T-cell (primary cell): ENCODE measurements at regions not wholly inside any gene's neighbourhood (a gene's known extent, or its start where the extent isn't known, plus 50 kb on each side); places are given as distances from the start of the nearest gene placed in this dataset.

Experiments used
- ATAC-seq, 4 experiments: fragments of 200-7000 bp in 3 of 4; fragments of 150-1000 bp in 1 of 4; cut with Tn5 transposase; replicated peaks in 1 of 4; 1 replicate in 3 of 4; 2 replicates in 1 of 4; pipeline ENCODE4 v1.10.0; 2021; ENCODE audit warnings: moderate library complexity in 3 of 4, mild to moderate bottlenecking in 2 of 4, moderate number of reproducible peaks in 1 of 4
- CTCF ChIA-PET, 2 donors: fragments of 300-600 bp; sonication (Branson Sonifier 250); formaldehyde crosslinking; loops; one replicate each; lab custom pipeline; 2022; ENCODE audit warnings: antibody characterized with exemption in 2 of 2; lab: Charles Lee
- POLR2A ChIA-PET, 2 donors: fragments of 300-600 bp; sonication (Branson Sonifier 250); formaldehyde crosslinking; loops; one replicate each; lab custom pipeline; 2022; ENCODE audit warnings: antibody characterized with exemption in 2 of 2; lab: Charles Lee
- DNase-seq, 35 experiments: peaks; one replicate each; pipeline versions ENCODE4 v3.0.0 to v3.0.0-alpha.2; 2013 to 2023
- H3K27ac ChIP-seq: one replicate; pipeline ENCODE4 v1.5.1; 2013; ENCODE audit warnings: low read length
- H3K27me3 ChIP-seq, 2 experiments: replicated peaks in 1 of 2; 1 replicate in 1 of 2; 2 replicates in 1 of 2; pipeline versions ENCODE4 v1.6.1 to v1.7.0; 2013; ENCODE audit warnings: low read length in 1 of 2, mixed read lengths in 1 of 2; ENCODE audit not compliant: control insufficient read depth in 2 of 2, insufficient read depth in 2 of 2; ENCODE audit errors: extremely low read depth in 1 of 2
- H3K36me3 ChIP-seq, 2 donors: 1 replicate in 1 of 2; 2 replicates in 1 of 2; pipeline versions ENCODE4 v1.6.1 to v1.7.0; 2013; ENCODE audit warnings: low read length in 1 of 2; ENCODE audit not compliant: control insufficient read depth in 2 of 2, insufficient read depth in 1 of 2; ENCODE audit errors: extremely low read depth in 1 of 2
- H3K4me1 ChIP-seq, 2 experiments: 1 replicate in 1 of 2; 2 replicates in 1 of 2; pipeline versions ENCODE4 v1.6.1 to v1.7.0; 2013; ENCODE audit warnings: low read length in 2 of 2, mixed read lengths in 1 of 2; ENCODE audit not compliant: insufficient read depth in 2 of 2, control insufficient read depth in 1 of 2; ENCODE audit errors: extremely low read depth in 1 of 2
- H3K4me3 ChIP-seq, 2 donors: 1 replicate in 1 of 2; 2 replicates in 1 of 2; pipeline versions ENCODE4 v1.5.1 to v1.7.0; 2013; ENCODE audit warnings: mild to moderate bottlenecking in 2 of 2, low read length in 1 of 2, moderate library complexity in 1 of 2; ENCODE audit not compliant: control insufficient read depth in 1 of 2; ENCODE audit errors: extremely low read depth in 1 of 2
- H3K9me3 ChIP-seq: 2 replicates; pipeline ENCODE4 v1.7.0; 2013
- H3K27ac Mint-ChIP-seq, 2 donors: one replicate each; pipeline ENCODE4 v1.8.0; 2020 to 2021; ENCODE audit warnings: mild to moderate bottlenecking in 2 of 2, mixed read lengths in 2 of 2
- H3K27me3 Mint-ChIP-seq, 2 donors: one replicate each; pipeline ENCODE4 v1.8.0; 2021 to 2022; ENCODE audit warnings: mixed read lengths in 2 of 2
- H3K36me3 Mint-ChIP-seq: one replicate; pipeline ENCODE4 v1.8.0; 2021; ENCODE audit warnings: mixed read lengths
- H3K4me1 Mint-ChIP-seq, 3 donors: one replicate each; pipeline ENCODE4 v1.8.0; 2020 to 2022; ENCODE audit warnings: mixed read lengths in 3 of 3, mild to moderate bottlenecking in 1 of 3
- H3K4me3 Mint-ChIP-seq, 3 donors: one replicate each; pipeline ENCODE4 v1.8.0; 2020 to 2022; ENCODE audit warnings: mild to moderate bottlenecking in 3 of 3, mixed read lengths in 3 of 3, moderate library complexity in 3 of 3
- H3K9me3 Mint-ChIP-seq, 3 donors: one replicate each; pipeline ENCODE4 v1.8.0; 2020 to 2022; ENCODE audit warnings: mixed read lengths in 3 of 3
- WGBS: methylation state at CpG from one replicate; pipeline ENCODE4 v1.1.5; 2013; ENCODE audit warnings: missing lambda C conversion rate; ENCODE audit not compliant: insufficient coverage; 5-methylcytosine and 5-hydroxymethylcytosine counted together

DNA sequence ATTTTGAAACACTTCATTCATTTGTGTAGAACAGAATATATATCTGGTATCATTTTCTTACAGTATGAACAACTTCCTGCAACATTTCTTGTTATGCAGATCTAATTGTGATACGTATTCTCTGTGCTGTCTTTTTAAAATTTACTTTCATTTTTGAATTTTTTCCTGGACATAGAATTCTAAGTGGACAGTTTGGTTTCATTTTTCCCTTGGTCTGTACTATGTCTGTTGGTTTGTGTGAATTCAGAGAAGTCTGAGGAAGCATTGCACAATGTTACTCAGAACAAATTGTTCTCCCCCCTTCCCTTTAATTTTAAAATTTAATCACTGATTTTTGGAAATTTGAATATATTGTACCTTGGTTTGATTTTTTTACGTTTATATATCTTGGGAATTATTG lies 352.5 kb upstream of the PCDH20 start:
- no peak overlapping the region for H3K27ac ChIP-seq
- no peaks in the 10 kb centered on the region for H3K4me1 Mint-ChIP-seq
- no peak overlapping the region for H3K4me3 ChIP-seq
- no CpG with 5 or more reads among the region's 2 CpGs for WGBS
- no peak overlapping the region for H3K4me3 Mint-ChIP-seq
- DNase-seq (no peak), ATAC-seq (no peak)
- no peaks in the 10 kb centered on the region for H3K27me3 ChIP-seq
- H3K36me3 Mint-ChIP-seq = no peaks in the 10 kb centered on the region
- peaks cover 6 to 14% (median 7%) of the 10 kb centered on the region in 3 donors for H3K9me3 Mint-ChIP-seq
- no peaks in the 10 kb centered on the region for H3K4me1 ChIP-seq
- no peaks in the 10 kb centered on the region for H3K9me3 ChIP-seq
- no peak overlapping the region for H3K27ac Mint-ChIP-seq
- H3K36me3 ChIP-seq = no peaks in the 10 kb centered on the region
- no peaks in the 10 kb centered on the region for H3K27me3 Mint-ChIP-seq
- ChIA-PET CTCF (no interaction called here), POLR2A (no interaction called here)

GRCh38 chr13:61766667-61767058 lies 351.0 kb upstream of the PCDH20 start:
- Histone ChIP-seq H3K4me3 (no peak overlapping the region), H3K9me3 (no peaks in the 10 kb centered on the region), H3K27ac (no peak overlapping the region), H3K4me1 (no peaks in the 10 kb centered on the region), H3K36me3 (no peaks in the 10 kb centered on the region), H3K27me3 (no peaks in the 10 kb centered on the region)
- DNase-seq (no peak), ATAC-seq (no peak)
- Mint-ChIP-seq H3K9me3 (peaks cover 6 to 12% (median 10%) of the 10 kb centered on the region in 3 donors), H3K4me1 (no peaks in the 10 kb centered on the region), H3K36me3 (no peaks in the 10 kb centered on the region), H3K27ac (no peak overlapping the region), H3K27me3 (no peaks in the 10 kb centered on the region), H3K4me3 (no peak overlapping the region)
- ChIA-PET CTCF (no interaction called here), POLR2A (no interaction called here)
- WGBS = 81% methylated on average over 6 of the region's 11 CpGs

- H3K36me3 ChIP-seq = no peaks in the 10 kb centered on the region
- no peak overlapping the region for H3K27ac Mint-ChIP-seq
- POLR2A ChIA-PET = no interaction called here
- no peak overlapping the region for H3K4me3 Mint-ChIP-seq
- no peaks in the 10 kb centered on the region for H3K27me3 ChIP-seq
- WGBS = 78% methylated on average over 8 of the region's 14 CpGs
- no peaks in the 10 kb centered on the region for H3K4me1 Mint-ChIP-seq
- H3K36me3 Mint-ChIP-seq = no peaks in the 10 kb centered on the region
- CTCF ChIA-PET = no interaction called here
- H3K4me1 ChIP-seq = no peaks in the 10 kb centered on the region
- no peak overlapping the region for H3K4me3 ChIP-seq
- H3K9me3 Mint-ChIP-seq = peaks cover 5 to 10% (median 8%) of the 10 kb centered on the region in 3 donors
- no peak for ATAC-seq
- no peak overlapping the region for H3K27ac ChIP-seq
- no peaks in the 10 kb centered on the region for H3K27me3 Mint-ChIP-seq
- no peak for DNase-seq
- no peaks in the 10 kb centered on the region for H3K9me3 ChIP-seq
These were observed 350.5 kb upstream of the PCDH20 start for GRCh38 chr13:61765940-61766666.

DNA sequence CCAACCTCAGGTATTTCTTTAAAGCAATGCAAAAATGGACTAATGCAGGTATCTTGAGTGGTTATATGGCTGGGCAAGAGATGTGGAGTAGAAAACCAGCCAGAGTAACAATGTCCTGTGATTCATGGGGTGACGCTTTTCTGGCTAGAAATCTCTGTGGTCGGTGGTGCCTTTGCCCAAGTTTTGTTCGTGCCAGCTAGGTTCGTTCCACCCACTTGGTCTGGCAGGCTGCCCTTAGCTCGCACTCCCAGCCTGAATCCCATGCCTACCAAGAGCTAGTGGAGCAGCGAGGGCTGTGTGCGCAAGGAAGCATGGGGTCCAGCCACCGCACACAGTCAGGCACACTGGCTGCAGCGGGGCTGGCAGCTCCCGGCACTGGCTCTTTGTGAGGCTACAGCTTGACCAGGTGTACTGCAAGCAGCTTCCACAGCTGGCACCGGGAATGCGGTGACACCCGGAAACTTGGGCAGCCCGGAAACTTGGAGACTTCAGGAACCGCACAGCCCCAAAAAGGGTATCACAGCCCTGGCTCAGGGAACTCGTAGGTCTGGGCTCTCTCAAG lies 349.6 kb upstream of the PCDH20 start:
- CTCF ChIA-PET = no interaction called here
- no peak overlapping the region for H3K4me3 Mint-ChIP-seq
- Histone ChIP-seq H3K27ac (no peak overlapping the region), H3K9me3 (no peaks in the 10 kb centered on the region), H3K4me1 (no peaks in the 10 kb centered on the region), H3K27me3 (no peaks in the 10 kb centered on the region), H3K4me3 (no peak overlapping the region), H3K36me3 (no peaks in the 10 kb centered on the region)
- no peaks in the 10 kb centered on the region for H3K36me3 Mint-ChIP-seq
- H3K9me3 Mint-ChIP-seq = peaks cover 0 to 10% (median 9%) of the 10 kb centered on the region in 3 donors
- POLR2A ChIA-PET = no interaction called here
- H3K27ac Mint-ChIP-seq = no peak overlapping the region
- no peaks in the 10 kb centered on the region for H3K4me1 Mint-ChIP-seq
- 86% methylated on average over 16 of the region's 16 CpGs for WGBS
- DNase-seq (no peak), ATAC-seq (no peak)
- no peaks in the 10 kb centered on the region for H3K27me3 Mint-ChIP-seq

DNA sequence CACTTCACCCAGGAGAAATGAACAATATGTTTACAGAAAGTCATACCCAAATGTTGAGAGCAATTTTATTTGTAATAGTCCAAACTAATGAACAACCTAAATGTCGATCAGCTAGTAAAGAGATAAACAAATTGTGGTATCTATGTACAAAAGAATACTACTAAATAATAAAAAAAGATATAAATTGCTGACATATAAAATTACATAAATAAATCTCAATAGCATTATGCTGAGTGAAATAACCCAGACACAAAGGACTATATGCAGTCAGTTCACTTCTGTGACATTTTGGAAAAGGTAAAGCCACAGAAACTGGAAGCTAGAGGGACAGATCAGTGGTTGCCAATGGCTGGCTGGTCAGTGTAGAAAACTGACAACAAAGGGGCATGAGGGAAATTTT lies 346.0 kb upstream of the PCDH20 start:
- no peaks in the 10 kb centered on the region for H3K27me3 ChIP-seq
- POLR2A ChIA-PET = no interaction called here
- WGBS = no CpG with 5 or more reads among the region's 1 CpG

GRCh38 chr13:61760102-61760501 lies 344.5 kb upstream of the PCDH20 start:
- H3K27ac Mint-ChIP-seq = no peak overlapping the region
- Histone ChIP-seq H3K4me3 (no peak overlapping the region), H3K36me3 (no peaks in the 10 kb centered on the region), H3K9me3 (peaks cover 3% of the 10 kb centered on the region), H3K4me1 (no peaks in the 10 kb centered on the region), H3K27me3 (no peaks in the 10 kb centered on the region), H3K27ac (no peak overlapping the region)
- H3K27me3 Mint-ChIP-seq = no peaks in the 10 kb centered on the region
- H3K36me3 Mint-ChIP-seq = no peaks in the 10 kb centered on the region
- no CpG with 5 or more reads among the region's 3 CpGs for WGBS
- H3K4me1 Mint-ChIP-seq = no peaks in the 10 kb centered on the region
- H3K4me3 Mint-ChIP-seq = no peak overlapping the region
- ATAC-seq = no peak
- H3K9me3 Mint-ChIP-seq = peaks cover 12 to 25% (median 19%) of the 10 kb centered on the region in 3 donors
- POLR2A ChIA-PET = no interaction called here
- no peak for DNase-seq
- CTCF ChIA-PET = no interaction called here

More for the DNA sequence above, 346.0 kb upstream of the PCDH20 start:
- H3K27ac ChIP-seq = no peak overlapping the region
- ATAC-seq (no peak), DNase-seq (no peak)
- H3K9me3 ChIP-seq = peaks cover 3% of the 10 kb centered on the region
- H3K36me3 ChIP-seq = no peaks in the 10 kb centered on the region
- no peaks in the 10 kb centered on the region for H3K36me3 Mint-ChIP-seq
- H3K27ac Mint-ChIP-seq = no peak overlapping the region
- no peak overlapping the region for H3K4me3 Mint-ChIP-seq
- no peak overlapping the region for H3K4me3 ChIP-seq
- CTCF ChIA-PET = no interaction called here
- no peaks in the 10 kb centered on the region for H3K27me3 Mint-ChIP-seq
- H3K9me3 Mint-ChIP-seq = peaks cover 6 to 13% (median 12%) of the 10 kb centered on the region in 3 donors
- no peaks in the 10 kb centered on the region for H3K4me1 ChIP-seq
- H3K4me1 Mint-ChIP-seq = no peaks in the 10 kb centered on the region
